NCI-H460 (cell line): ENCODE measurements at regions not wholly inside any gene's neighbourhood (a gene's known extent, or its start where the extent isn't known, plus 50 kb on each side); places are given as distances from the start of the nearest gene placed in this dataset.

Experiments
- DNase-seq: peaks from one replicate; pipeline ENCODE4 v3.0.0-alpha.2; 2016; ENCODE audit warnings: low read depth; ENCODE audit errors: extremely low read depth

DNA sequence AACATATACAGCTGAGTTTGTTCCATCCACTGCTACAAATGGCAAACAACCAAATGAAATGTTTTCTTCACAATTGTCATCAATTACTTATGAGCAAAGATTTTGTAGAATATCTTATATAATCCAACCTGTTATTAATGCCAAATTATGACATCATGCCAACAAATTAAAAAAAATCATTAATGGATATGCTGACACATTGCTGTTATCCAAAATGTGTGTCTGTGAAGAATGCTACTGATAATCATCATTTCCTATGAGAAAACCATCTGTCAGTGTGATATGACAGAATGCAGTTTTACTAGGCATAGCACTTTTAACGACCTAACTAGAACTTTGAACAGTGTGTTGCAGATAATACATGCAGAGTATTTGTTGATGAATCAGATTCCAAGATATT lies 556.5 kb upstream of the KCNMB2 start:
- no peak for DNase-seq

DNA sequence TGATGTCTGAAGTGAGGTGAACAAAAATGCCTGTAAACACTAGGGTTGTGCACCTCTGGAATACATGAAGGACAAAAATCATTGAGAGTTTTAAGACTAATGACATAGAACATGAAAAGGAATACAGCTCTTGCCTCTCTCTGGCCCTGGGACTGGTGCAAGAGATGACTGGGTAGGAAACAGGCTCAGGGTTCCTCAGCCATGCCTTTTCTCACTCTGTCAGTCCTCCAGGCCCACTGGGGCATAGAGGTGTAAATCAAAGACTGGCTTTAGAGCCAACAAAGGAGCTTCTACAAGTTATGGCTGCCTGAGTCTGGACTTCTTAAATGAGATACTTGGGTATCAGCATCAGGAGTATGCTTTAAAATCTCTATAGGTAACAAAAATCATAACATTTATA lies 554.7 kb upstream of the KCNMB2 start:
- no peak for DNase-seq

DNA sequence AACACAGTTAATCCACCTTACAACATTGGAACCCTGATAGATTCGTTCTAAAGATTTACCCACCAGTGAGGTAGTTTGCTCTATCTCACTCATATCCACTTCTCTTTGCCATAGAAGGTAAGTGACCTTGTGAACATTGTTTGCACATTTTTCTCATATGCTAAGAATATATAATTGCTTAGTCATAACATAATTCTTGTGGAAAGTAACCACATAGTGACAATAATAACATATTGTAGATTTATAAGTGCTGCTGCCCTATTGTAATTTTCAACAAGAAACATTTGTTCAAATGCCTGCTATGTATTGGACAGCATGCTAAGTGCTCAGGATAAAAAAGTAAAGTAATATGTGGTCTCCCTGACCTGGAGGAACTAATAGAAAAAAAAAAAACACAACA lies 554.2 kb upstream of the KCNMB2 start:
- no peak for DNase-seq

DNA sequence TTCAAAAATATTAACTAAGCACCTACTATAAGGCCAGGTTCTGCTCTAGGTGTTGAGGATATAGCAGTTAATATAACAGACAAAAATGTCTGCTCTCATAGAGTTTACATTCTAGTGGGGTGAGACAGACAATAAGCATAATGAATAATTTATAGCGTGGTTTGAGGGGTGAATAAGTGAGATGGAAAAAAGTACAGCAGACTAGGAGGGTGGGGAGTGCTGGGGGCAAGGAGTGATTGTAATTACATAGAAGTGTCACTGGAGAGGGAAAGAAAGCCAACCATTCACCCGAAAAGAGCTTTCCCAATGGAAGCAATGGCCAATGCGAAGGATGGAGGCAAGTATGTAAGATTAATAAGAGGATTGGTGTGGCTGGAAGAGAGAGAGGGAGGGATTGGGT lies 552.9 kb upstream of the KCNMB2 start:
- no peak for DNase-seq

DNA sequence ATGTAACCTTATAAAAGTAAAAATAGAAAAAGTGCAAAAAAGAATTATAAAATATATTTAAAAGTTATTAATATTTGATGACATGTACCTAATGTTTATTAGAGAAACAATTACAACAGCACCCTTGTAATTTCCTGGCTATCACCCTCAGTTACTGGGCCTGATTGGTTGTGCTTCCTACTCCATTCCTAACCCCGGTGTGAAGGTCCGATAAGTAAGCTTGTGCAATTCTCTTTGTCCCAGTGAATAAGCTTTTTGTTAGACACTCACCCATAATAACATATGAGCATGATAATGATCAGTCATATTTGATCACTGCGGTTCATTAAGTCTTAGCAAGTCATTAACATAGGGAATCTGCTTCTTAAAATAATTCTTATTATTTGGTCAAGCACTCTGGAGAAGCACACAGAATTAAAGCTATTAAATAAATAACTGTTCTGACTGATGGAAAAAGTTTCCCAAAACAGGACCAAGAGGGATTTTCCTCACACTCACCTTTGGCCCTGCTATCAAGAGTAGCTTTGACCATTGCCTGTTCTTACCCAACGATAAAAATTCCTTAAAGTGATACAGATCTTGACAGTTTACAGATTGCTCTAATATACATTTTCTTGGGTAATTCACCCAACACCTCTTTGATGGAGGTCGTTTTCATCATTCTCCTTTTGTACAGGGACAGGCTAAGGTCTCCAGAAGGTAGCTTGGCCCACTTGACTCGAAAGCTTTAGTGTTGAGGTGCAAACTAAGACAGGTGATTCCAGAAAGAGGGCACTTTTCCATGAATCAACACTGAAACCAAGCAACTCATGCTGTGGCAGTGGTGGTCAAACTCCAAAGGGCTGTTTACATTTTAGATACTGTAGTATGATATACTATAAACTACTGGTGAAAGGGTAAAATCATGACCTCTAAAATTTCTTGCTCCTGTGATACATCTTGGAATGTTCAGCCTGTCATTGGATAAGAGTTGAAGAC lies 543.0 kb upstream of the KCNMB2 start:
- DNase-seq = no peak

DNA sequence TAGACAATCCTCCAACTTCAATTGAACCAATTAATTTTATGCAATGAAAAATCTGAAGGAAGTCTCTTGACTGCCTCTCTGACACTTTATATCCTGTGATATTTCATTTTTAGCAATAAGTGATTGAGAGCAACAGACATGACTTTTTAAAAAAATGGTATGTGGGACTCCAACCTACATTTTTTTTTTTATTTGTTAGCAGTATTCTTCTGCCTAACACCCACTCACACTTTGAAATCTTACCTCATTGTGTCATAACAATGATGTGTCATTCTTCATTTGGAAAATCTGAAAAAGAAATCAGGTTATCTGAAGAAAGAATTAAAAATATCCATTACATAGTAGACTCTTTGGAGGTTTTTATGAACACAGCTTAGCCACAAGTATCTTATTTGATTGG lies 541.3 kb upstream of the KCNMB2 start:
- no peak for DNase-seq

DNA sequence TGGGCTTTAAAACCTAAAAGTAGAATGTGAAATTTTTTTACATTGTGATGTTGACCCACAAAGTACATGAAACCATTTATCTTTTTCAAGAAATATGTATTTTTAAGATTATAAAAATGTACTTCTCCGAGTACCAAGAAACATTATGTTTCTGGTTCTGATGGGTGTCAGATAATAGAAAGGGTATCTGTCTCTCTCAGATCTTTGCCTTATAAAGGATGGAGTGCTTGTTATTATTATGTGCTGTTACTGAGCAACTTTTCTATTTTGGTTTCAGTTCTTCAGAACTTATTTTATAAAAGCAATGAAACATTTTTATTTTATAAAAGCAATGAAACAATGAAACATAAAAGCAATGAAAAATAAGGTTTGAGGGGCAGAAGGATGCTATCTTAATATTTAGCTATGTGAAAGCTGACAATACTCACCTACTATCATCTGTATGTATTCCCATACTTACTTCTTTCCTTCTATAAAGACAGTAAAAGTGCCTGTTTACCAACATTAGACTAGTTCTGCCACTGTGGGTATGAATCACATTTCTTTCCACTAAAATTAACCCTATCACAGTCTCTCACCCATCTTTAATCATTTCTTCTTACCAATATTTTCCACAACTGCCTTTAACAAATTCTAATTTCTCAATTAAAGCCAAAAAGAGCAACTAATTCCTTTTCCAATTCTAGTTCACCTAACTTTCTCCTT lies 540.7 kb upstream of the KCNMB2 start:
- no peak for DNase-seq

DNA sequence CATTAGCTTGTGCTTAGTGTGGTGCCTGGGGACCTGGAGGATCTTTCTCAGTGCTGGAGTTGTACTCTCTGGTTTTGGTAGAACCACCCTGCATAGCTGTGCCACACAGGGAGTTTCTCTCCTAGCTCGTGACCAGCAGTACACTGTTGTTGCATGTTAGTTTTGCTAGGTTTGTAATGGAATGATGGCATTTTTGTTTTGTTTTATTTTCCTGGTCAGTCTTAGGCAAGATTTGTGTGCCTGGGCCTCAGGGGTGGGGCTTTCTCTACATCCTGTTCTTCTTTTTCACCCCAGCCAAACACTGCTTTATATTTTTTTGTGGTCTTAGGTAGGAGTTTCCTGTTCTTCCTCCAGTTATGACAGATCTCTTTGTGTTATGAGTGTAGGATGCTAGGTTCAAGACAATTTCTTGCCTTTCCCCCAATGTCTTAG lies 534.5 kb upstream of the KCNMB2 start:
- DNase-seq = no peak

DNA sequence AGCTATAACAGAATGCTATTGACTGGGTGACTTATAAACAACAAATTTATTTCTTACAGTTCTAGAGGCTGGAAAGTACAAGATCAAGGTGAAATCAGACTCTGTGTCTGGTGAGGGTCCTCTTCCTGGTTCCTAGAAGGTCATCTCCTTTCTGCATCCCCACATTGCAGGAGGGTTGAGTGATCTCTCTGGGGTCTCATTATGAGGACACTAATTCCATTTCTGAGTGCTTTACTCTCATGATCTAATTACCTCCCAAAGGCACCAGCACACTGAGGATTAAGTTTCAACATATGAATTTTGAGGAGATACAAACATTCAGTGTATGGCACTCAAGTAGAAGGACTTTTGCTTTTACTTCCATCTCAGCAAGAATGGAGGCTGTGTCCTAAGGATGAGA lies 534.1 kb upstream of the KCNMB2 start:
- DNase-seq = no peak

DNA sequence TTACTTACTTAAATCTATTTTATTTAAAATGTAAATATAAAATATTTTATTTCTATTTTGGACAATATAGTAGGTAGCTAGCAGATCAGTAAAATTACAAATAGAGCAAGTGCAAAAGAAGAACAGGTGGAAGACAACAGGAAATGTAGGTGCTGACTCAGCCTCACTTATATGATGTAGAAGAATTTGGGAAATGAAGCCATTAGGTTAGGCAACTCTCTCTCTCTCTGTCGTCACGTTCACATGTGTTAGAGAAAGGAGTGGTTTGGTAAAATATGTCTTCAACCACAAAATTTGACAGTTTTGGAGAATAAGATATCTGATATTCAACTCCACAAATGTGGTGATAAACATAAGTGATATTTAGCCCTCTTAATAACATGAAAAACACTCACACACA lies 532.5 kb upstream of the KCNMB2 start:
- DNase-seq = no peak

DNA sequence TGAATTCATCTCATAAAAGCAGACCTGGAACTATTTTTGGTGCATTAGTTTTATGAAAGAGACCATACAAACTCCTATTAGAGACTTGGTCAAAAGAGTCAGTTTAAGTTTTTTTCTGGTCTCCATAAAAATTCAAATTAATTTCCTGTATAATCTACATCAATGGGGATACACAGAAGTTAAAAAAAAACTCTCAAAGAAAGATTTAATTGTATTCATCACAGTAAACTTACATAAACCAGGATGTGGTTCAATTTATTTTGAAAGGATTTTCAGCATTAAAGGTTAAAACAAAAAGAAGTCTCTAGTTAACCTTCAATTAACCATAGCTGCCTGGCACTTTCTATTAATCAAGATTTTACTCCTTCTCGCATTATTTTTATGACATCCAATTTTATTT lies 530.3 kb upstream of the KCNMB2 start:
- no peak for DNase-seq

DNA sequence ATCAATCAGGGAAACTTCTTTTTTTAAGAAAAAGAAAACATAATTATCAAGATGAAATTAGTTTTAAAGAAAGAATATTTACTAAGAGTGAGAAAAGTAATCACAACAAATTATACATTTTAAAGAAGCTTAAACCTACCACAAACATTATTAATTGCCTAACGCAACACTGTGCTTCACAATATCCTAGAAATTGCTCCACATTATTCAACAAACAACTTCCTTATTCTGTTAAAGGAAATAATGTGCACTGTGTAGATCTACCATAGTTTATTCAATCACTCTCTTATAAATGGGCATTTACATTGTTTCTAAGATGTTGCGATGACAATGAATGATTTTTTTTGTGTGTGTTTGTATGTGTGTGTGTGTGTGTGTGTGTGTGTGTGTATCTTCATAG lies 525.9 kb upstream of the KCNMB2 start:
- DNase-seq = no peak

DNA sequence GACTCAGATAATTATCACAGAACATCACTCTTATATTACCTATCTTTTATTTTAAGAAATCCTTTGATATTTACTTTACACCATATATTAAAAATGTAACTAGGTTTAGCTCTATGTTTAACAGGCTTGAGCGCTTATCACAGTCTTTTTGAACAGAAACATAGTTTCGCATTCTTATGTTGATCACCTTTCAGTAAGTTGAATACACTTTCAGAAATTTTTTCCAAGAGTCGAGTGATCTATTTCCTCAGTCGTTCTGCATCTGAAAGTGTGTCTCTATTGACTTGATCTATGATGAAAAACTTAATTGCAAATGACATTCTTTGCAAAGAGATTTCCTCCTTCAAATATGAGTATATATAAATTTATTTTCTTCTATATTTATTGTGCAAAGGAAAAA lies 516.6 kb upstream of the KCNMB2 start:
- DNase-seq = no peak

DNA sequence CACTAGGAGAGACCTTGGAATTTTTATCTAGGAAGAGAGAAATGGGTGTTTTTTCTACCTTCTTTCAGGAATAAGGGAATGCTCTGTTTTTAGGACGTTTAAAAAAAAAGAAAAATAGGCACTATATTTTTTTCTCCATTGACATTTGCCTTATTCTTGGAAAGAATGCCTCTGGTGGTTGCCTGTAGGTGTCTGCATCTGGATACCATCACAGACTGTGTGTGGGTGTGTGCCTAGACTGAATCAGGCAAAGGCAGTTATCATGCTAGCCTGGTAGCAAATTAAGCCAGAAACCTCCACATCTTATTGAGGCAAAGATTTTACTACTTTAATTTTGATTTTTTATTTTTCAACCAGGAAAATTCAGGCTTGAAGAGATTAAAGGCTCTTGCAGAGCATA lies 513.6 kb upstream of the KCNMB2 start:
- DNase-seq = no peak

DNA sequence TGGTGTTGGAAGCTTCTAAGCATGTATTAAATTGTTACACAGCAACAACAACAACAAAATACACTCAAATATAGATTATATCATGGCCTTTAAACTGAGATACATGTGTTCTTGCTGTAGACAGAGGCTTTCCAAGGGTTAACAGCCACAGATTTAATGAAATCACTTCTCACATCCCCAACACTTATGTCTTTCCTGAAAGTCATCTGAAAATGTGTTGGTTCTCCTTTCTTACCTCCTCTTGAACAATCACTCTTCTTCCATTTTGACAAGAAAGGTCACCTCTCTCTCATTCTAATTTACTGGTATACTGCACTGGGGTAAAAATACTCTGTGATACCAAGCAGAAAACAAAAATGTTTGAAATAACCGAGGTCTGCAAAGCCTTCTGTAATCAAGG lies 507.3 kb upstream of the KCNMB2 start:
- DNase-seq = no peak

DNA sequence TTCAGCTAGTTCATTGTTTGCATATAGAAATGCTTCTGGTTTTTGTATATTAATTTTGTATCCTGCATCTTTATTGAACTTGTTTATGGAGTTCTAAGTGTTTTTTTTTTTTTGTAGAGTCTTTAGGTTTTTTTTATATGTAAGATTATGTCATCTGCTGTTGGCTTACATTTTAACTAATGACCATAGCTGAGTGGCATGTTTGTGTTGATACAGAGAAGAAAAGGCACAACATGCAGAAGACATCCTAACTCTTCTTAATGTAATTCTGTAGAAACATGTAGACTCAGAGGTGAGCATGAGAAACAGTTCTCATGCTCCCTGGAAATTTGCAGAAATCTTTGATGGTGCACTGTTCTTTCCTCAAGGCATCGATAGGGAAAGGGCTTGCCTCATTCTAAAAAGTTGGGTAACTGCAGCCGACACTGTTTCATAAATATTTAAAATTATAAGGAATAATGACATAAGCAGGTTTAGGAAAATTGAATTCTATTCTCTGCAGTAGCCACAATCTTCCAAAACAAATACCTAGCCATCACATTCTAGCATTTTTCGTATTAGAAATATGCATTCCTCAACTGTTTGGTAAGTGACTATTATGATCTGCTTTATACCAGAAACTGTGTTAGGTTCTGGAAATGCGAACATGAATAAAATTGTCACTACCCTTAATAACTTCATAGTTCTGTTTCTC lies 499.6 kb upstream of the KCNMB2 start:
- no peak for DNase-seq

DNA sequence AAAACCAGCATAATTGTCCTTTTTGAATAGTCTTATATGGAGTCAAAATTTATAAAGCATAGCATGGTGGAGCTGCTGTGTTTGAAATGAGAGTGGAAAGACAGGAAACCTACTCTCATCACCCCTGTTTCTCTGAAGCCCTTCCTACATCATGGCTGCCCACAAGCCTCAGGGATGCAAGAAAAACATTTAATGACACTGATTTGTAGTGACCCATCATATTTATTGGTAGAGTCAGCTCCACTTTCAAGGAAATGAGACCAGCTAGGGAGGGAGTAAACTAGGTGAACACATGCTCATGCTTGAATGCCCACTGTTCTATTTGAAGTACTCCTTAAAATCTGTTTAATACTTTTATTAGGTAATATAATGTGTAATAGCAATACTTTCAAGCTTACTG lies 494.3 kb upstream of the KCNMB2 start:
- no peak for DNase-seq

DNA sequence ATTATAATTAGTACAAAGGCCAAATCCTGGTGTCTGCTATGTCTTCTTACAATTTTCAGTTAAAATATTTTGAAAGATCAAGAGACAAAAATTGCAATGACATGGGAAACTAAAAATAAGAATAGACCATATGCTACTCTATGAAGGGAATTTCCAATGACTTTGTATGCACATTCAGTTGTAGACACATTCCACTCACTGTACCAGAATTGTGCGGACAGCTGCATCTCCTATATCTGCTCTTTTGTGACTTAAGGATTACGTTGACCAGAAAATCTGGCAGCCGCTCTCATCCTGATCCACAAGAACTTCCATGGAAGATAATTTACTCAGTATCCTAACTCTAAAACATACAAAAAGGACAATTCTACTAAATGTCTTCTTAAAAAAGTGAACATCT lies 493.9 kb upstream of the KCNMB2 start:
- DNase-seq = no peak

DNA sequence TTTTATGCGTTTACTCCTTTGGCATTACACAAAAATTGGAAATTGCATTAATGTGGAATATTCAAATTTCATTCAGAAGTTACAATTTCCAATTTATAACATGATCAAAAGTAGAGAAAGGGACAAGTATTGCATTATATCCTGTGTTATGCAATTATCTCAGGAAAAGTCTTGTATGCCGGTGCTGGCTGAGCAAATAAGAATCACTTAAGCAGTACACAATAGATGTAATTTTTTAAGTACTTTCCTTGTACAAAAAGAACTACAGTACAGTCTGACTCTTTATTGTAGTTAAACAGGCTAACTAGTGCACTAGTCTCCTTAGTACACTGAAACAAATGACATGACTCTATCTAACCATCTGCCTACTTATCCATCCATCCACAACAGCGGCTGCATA lies 493.2 kb upstream of the KCNMB2 start:
- DNase-seq = no peak

DNA sequence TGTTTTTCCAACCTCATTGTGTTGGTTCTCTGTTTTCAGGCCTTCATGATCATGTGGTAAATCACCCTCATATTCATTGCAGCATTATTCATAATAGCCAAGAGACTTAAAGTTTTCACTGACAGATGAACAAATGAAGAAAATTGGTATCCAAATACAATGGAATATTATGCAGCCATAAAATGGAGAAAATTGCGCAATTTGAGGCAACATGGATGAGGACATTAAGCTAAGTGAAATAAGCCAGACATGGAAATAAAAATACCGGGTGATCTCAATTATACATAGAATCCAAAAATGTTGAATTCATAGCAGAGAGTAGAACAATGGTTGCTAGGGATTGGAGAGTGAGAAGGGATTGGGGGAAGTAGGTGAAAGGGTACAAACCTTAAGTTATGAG lies 491.9 kb upstream of the KCNMB2 start:
- DNase-seq = no peak

DNA sequence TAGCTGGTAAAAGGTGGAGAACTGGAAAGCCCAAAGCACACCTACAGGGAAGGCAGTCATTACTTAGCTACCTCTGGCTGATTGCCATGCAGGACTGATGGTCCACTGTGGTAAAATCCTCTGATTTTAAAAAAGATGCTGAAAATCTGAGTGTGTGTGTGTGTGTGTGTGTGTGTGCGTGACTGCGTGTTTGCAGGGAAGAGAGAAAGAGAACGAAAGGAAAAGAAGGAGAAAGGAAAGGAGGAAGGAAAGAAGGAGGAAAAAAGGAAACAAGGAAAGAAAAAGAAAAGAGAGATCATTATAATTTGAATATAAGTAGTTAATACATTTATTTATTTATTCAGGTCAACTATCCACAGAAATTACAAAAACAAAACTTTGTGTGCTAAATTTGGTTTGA lies 488.7 kb upstream of the KCNMB2 start:
- no peak for DNase-seq

DNA sequence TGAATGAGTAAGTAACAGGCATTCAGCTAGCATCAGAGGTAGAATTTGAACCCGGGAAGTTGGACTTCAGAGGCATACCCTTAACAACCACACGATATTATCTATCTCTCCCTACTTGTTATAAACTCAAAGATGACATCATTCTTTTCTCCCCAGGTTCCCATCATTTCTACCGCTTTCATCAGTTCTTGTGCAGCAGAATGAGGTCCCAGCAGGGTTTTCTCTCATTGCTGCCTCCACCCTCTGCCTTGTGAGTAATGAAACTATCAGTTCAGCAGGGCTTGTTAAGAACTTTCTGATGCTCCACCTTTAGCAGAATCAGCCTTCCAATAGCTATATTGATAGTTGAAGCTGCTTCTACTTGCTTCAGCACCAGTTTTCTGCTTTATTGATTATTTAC lies 487.5 kb upstream of the KCNMB2 start:
- DNase-seq = peak; percentile 24
